GM13977 (cell line): ENCODE measurements at regions not wholly inside any gene's neighbourhood (a gene's known extent, or its start where the extent isn't known, plus 50 kb on each side); places are given as distances from the start of the nearest gene placed in this dataset.

Experiments
- DNase-seq: peaks from one replicate; pipeline ENCODE4 v3.0.0; 2012; ENCODE audit warnings: low spot score
- CTCF ChIP-seq: IDR thresholded peaks from 2 replicates; pipeline ENCODE4 v1.5.1; 2012; ENCODE audit warnings: mild to moderate bottlenecking, control low read depth; ENCODE audit not compliant: insufficient read depth; ENCODE audit errors: extremely low read depth, missing control alignments
- in situ Hi-C: fragments of 300-500 bp; cut with MboI; formaldehyde crosslinking; loops from one replicate; pipeline ENCODE4 v1.12.0; 2022; ENCODE audit warnings: low sequenced_read_pairs, low pct_unique_long_range_greater_than_20kb, mixed read lengths, inconsistent platforms; ENCODE audit not compliant: unreplicated experiment

DNA sequence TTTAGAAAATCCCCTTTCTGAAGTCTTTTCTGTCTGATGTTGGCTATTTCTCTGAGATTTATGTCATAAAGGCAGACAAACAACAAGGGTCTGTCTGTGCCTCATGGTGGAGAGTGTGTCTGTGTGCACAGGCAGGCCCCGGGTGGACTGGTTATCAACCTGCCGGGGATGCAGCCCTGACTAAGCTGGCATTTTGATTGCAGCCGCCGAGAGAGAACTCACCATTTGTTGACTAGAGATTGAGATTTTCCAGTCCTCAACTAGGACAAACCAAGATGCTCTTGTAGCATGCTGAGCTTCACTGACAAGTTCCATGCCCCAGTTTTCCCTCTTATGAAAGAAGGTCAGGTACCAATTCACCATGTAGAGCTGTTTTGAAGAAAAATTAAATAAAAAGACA is 363.6 kb upstream of the CNR1 start:
- in situ Hi-C loops: no loop called here
- no peak for TF ChIP-seq CTCF

DNA sequence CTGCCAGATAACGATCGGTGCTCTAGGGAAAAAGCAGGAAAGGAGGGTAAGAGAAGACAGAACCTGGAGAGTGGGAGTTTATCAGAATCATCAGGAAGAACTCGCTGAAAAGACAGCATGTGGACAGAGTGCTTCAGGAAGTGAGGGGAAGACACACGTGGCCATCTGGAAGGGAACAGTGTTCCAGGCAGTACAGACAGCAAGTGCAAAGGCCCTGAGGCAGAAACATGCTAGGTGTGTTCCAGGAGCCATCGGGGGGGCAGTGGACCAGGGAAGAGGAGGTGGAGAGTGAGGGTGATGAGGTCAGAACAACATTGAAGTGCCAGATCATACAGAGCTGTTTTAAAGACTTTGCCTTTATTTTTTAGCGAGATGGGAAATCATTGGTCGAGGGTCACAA is 354.3 kb upstream of the CNR1 start:
- DNase-seq: no peak
- no peak for TF ChIP-seq CTCF
- in situ Hi-C loops: no loop called here

More for the DNA sequence above, 363.6 kb upstream of the CNR1 start:
- no peak for DNase-seq

GRCh38 chr6:88520017-88520338 is 353.8 kb upstream of the CNR1 start:
- TF ChIP-seq CTCF: no peak
- in situ Hi-C loops: no loop called here

DNA sequence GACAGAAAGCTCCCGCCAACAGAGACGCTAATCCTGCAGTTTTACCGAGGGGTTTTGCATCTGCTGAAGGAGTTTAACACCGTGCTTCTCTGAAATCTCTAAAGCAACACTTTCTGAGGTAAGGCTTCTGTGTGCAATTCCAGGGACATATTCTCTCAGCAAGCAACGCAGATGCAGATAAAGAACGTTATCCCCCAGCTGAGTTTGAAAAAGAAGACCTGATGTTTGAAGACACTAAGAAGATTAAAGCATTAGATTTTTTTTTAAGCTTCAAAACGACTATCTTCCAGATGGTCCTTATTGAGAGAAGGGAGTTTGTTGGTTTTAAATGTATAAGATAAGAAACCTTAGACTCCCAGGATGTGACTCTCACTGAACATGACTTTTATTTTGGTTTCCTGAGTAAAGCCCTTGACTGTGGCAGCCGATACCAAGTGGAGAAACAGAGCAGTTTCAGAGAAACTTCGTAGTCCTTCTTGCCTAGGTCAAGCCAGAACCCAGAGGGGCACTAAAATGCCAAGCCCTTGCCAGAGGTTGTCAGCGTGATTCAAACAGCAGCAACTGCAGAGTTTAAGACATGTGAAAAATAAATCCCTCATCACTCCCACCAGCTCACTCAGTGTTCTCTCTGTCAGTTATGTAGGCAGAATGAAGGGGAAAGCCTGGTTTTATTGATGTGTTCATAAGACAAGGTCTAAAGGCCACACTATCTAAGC is 353.3 kb upstream of the CNR1 start:
- in situ Hi-C loops: no loop called here
- TF ChIP-seq CTCF: no peak
- DNase-seq: no peak

More at GRCh38 chr6:88520017-88520338, 353.8 kb upstream of the CNR1 start:
- no peak for DNase-seq

DNA sequence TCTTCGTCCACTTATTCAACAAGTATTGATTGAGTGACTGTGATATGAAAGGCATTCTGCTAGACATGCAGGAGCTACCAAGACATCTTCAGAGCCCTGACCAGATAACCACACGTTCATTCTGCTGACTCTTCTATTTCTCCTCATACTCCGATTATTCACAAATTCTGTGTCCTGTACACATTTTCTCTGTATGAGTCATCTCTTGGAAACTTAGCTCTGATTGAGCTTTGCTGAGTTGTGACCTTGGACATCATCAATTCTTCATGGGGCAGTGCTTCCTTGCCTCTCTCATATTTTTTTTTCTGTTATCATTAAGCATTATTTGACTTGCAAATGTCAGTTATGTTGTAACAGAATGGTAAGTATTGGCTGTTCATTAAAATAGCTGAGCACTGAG is 351.6 kb upstream of the CNR1 start:
- in situ Hi-C loops: no loop called here
- TF ChIP-seq CTCF: no peak

DNA sequence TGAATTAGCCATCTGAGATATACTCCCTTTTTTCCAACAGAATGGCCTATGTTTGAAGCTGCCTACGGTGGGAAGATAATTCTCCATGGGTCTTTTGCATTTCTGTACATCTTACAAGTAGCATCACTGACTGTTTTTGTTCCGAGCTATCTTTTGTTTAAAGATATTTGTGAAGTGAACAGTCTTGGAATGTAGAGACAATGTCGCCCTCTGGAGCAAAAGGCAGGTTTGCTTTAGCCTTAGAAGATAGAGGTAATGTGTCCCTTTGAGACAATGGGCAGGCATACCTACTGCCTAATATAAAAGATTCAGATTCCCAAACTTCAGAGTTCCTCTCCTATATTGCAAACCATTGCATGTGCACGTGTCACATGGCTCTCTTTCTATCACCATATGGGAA is 347.8 kb upstream of the CNR1 start:
- no peak for DNase-seq
- in situ Hi-C loops: no loop called here
- peak; percentile 6 for TF ChIP-seq CTCF

More for the DNA sequence above, 351.6 kb upstream of the CNR1 start:
- no peak for DNase-seq
